Endothelial cell (in vitro differentiated cells): ENCODE measurements at regions not wholly inside any gene's neighbourhood (a gene's known extent, or its start where the extent isn't known, plus 50 kb on each side); places are given as distances from the start of the nearest gene placed in this dataset.
A peak's percentile ranks its signal among the peaks of the same experiment; 100 is the strongest.

Source experiments
- DNase-seq: peaks from one replicate; pipeline ENCODE4 v3.0.0; 2021; ENCODE audit warnings: low spot score
- H3K27ac Mint-ChIP-seq: one replicate; pipeline ENCODE4 v1.8.0; 2021; ENCODE audit warnings: mixed read lengths, inconsistent platforms; ENCODE audit not compliant: unreplicated experiment
- H3K27me3 Mint-ChIP-seq: one replicate; pipeline ENCODE4 v1.8.0; 2021; ENCODE audit warnings: mild to moderate bottlenecking, moderate library complexity, mixed read lengths, inconsistent platforms; ENCODE audit not compliant: unreplicated experiment
- H3K36me3 Mint-ChIP-seq: one replicate; pipeline ENCODE4 v1.8.0; 2021; ENCODE audit warnings: mild to moderate bottlenecking, low read depth, mixed read lengths, inconsistent platforms; ENCODE audit not compliant: unreplicated experiment
- H3K4me1 Mint-ChIP-seq: one replicate; pipeline ENCODE4 v1.8.0; 2021; ENCODE audit warnings: mild to moderate bottlenecking, mixed read lengths, inconsistent platforms; ENCODE audit not compliant: unreplicated experiment
- H3K4me3 Mint-ChIP-seq: one replicate; pipeline ENCODE4 v1.8.0; 2021; ENCODE audit warnings: mild to moderate bottlenecking, mixed read lengths, inconsistent platforms; ENCODE audit not compliant: unreplicated experiment
- H3K9me3 Mint-ChIP-seq: one replicate; pipeline ENCODE4 v1.8.0; 2021; ENCODE audit warnings: mixed read lengths, inconsistent platforms; ENCODE audit not compliant: unreplicated experiment
- TF ChIP-seq, protein P1 (sequence below): fragments of 200-600 bp; sonication (generic); IDR thresholded peaks from one replicate; pipeline ENCODE4 v1.5.0; 2021; ENCODE audit warnings: antibody characterized with exemption; ENCODE audit not compliant: unreplicated experiment

DNA sequence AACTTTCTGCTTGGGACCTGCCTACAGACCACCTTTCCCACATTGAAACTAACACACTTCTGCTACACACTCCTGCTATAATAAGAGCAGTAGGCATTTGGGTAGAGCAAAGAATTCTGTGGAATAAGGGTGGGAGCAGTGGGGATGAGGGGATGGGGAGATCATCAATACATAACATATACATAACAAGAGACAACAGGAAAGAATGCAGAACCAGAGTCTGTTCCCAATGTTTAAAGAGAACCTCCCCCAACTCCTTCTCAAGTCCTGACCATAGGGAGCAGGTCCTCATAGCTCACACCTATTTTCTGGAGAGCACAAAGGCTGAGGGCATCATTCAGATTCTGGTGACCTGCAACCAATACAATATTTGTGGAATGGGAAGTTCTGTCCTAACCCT, 121.6 kb upstream of the BARHL2 start:
- Mint-ChIP-seq H3K36me3 (peaks cover 6% of the 10 kb centered on the region), H3K27me3 (peaks cover 19% of the 10 kb centered on the region), H3K4me3 (no peak overlapping the region), H3K9me3 (no peaks in the 10 kb centered on the region), H3K4me1 (peaks cover 21% of the 10 kb centered on the region), H3K27ac (no peak overlapping the region)
- TF ChIP-seq, protein P1, sequence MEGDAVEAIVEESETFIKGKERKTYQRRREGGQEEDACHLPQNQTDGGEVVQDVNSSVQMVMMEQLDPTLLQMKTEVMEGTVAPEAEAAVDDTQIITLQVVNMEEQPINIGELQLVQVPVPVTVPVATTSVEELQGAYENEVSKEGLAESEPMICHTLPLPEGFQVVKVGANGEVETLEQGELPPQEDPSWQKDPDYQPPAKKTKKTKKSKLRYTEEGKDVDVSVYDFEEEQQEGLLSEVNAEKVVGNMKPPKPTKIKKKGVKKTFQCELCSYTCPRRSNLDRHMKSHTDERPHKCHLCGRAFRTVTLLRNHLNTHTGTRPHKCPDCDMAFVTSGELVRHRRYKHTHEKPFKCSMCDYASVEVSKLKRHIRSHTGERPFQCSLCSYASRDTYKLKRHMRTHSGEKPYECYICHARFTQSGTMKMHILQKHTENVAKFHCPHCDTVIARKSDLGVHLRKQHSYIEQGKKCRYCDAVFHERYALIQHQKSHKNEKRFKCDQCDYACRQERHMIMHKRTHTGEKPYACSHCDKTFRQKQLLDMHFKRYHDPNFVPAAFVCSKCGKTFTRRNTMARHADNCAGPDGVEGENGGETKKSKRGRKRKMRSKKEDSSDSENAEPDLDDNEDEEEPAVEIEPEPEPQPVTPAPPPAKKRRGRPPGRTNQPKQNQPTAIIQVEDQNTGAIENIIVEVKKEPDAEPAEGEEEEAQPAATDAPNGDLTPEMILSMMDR = no peak
- DNase-seq = no peak

DNA sequence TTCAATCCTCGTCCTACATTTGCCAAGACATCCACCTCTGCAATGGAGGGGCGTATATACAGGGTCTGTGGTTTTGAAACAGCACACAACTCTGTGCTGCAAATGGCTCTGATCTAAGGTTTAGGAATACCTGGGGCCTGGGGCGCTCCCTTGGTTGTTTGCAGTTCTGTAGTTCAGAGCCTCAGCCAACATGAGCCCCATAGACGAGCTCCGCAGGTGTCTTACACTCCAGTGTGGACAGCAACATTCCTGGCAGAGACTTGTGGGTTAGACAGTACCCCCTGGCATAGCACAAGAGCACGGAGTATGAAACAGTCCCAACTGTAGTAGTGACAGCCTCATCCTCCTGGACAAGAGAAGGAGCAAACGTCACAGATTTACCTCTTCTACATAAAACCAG, 120.3 kb upstream of the BARHL2 start:
- peaks cover 25% of the 10 kb centered on the region for H3K4me1 Mint-ChIP-seq
- H3K4me3 Mint-ChIP-seq = no peak overlapping the region
- no peak for DNase-seq
- no peak overlapping the region for H3K27ac Mint-ChIP-seq
- no peaks in the 10 kb centered on the region for H3K9me3 Mint-ChIP-seq
- H3K36me3 Mint-ChIP-seq = peaks cover 6% of the 10 kb centered on the region
- H3K27me3 Mint-ChIP-seq = peaks cover 22% of the 10 kb centered on the region
- TF ChIP-seq, protein P1 = no peak

DNA sequence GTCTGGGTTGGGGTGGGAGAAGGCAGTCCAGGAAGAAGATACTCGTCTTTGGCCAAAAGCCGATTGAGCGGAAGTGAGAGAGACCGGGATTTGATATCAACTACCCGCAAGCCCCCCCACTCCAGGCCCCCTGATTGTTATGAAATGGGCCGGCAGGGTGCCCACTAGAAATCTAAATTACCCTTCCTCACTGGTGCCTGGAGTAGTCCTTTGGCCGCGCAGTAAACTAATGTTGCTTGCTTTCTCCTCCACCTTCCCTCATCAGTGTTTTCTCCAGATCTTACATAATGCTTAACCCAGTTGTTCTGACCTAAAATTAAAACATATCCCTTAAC, 119.2 kb upstream of the BARHL2 start:
- peak overlapping the region; percentile 43 for H3K4me3 Mint-ChIP-seq

DNA sequence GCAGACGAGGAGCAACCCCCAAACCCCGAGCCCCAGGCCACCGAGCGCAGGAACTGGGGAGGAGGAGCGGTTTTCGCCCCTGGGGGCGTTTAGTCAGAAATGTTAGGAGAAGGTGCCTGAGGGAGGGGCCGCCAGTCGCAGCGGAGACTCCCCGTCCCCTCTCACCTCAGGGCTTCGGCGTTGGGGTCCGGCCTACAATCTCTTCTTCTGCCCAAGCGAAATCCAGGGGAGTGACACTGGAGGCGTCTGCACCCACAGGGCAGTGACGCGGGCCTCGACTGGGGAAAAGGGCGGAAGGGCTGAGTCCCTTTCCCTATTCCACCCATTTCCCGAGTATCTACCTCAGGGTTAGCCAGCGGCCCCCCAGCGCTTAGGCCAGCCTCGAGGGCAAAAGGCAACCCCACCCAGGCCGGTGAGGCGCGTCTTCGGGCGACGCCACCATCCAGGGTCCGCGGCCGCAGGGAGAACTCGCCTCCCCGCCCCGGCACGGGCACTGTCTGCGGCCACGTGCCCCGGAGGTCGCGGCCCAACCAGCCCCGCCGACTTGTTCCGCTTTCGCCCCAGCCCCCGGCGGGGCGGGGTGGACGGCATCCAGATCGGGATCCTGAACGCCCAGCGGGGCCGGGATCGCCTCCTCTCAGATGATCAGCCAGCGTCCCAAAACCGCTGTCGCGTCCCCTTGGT, 118.7 kb upstream of the BARHL2 start:
- Mint-ChIP-seq H3K27me3 (peaks cover 17% of the 10 kb centered on the region), H3K36me3 (peaks cover 6% of the 10 kb centered on the region), H3K4me3 (no peak overlapping the region), H3K9me3 (no peaks in the 10 kb centered on the region), H3K4me1 (peaks cover 20% of the 10 kb centered on the region), H3K27ac (no peak overlapping the region)
- DNase-seq = peak; percentile 15
- TF ChIP-seq, protein P1 = no peak

More for the DNA sequence above, 119.2 kb upstream of the BARHL2 start:
- peak; percentile 12 for DNase-seq
- TF ChIP-seq, protein P1 = no peak
- H3K4me1 Mint-ChIP-seq = peaks cover 24% of the 10 kb centered on the region
- peaks cover 22% of the 10 kb centered on the region for H3K27me3 Mint-ChIP-seq
- peaks cover 6% of the 10 kb centered on the region for H3K36me3 Mint-ChIP-seq
- peak overlapping the region; percentile 25 for H3K27ac Mint-ChIP-seq
- no peaks in the 10 kb centered on the region for H3K9me3 Mint-ChIP-seq

DNA sequence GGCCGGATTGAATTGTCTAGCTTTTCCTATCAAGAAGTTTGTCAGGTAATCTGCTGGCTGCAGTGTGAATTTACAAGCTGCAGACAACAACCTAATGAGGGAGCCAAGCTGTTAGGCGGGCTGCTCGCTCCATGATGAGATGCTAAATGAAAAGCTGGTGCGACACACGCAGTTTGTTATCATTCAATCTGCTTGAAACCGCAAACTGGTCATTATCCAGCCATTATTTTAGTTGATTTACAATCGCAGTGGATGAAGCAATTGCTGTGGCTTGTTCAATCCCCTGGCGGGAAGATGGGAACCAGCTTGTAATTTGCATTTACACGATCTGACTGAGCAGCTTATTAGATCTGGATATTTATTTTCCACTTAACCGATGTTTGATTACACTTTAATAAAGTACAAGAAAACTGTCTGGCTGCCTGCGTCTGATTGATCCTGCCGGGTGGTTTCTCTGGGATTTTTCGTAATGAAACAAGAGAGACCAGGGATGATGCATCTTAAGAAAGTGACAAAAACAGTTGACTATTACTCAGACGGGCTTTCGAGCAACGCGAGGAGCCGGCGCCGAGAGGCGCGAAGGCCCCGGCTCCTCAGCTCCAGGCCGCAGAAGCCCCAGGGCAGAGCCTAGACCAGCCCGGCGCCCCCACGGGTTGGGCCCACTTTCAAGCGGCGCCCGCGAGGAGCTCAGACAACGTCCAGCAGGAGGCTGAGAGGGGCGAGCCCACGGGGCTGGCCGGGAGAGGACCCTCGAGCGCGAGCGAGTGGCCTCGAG, 118.0 kb upstream of the BARHL2 start:
- peak; percentile 17 for DNase-seq
- H3K36me3 Mint-ChIP-seq = peaks cover 6% of the 10 kb centered on the region
- H3K9me3 Mint-ChIP-seq = no peaks in the 10 kb centered on the region
- no peak overlapping the region for H3K27ac Mint-ChIP-seq
- H3K4me3 Mint-ChIP-seq = no peak overlapping the region
- TF ChIP-seq, protein P1 = no peak
- peaks cover 20% of the 10 kb centered on the region for H3K4me1 Mint-ChIP-seq
- peaks cover 16% of the 10 kb centered on the region for H3K27me3 Mint-ChIP-seq
